ENCODE measurements at regions not wholly inside any gene's neighbourhood (a gene's known extent, or its start where the extent isn't known, plus 50 kb on each side); places are given as distances from the start of the nearest gene placed in this dataset.

GRCh38 chr3:197350446-197350845 is 52.0 kb upstream of the DLG1 start:
- TF ChIP-seq CTCF (conservative IDR thresholded peaks at IDR 0.05): no peak
- H3K27me3 Mint-ChIP-seq: peaks cover 11% of the 10 kb centered on the region
- H3K4me3 Mint-ChIP-seq: no peak overlapping the region
- H3K9me3 Mint-ChIP-seq: no peaks in the 10 kb centered on the region
- no peak for DNase-seq (ENCODE audit: extremely low spot score, unreplicated experiment)
- no peaks in the 10 kb centered on the region for H3K36me3 Mint-ChIP-seq
- H3K4me1 Mint-ChIP-seq (ENCODE audit: unreplicated experiment): peaks cover 31% of the 10 kb centered on the region
- H3K27ac Mint-ChIP-seq: no peak overlapping the region

GRCh38 chr3:197349368-197349767 is 51.0 kb upstream of the DLG1 start:
- no peaks in the 10 kb centered on the region for H3K9me3 Mint-ChIP-seq
- no peak for DNase-seq (ENCODE audit: extremely low spot score, unreplicated experiment)
- H3K36me3 Mint-ChIP-seq: no peaks in the 10 kb centered on the region
- H3K4me3 Mint-ChIP-seq: no peak overlapping the region
- no peak overlapping the region for H3K27ac Mint-ChIP-seq
- H3K4me1 Mint-ChIP-seq (ENCODE audit: unreplicated experiment): peaks cover 22% of the 10 kb centered on the region
- H3K27me3 Mint-ChIP-seq: peaks cover 8% of the 10 kb centered on the region
- TF ChIP-seq CTCF (conservative IDR thresholded peaks at IDR 0.05): no peak
